ENCODE measurements at regions not wholly inside any gene's neighbourhood (a gene's known extent, or its start where the extent isn't known, plus 50 kb on each side); places are given as distances from the start of the nearest gene placed in this dataset.

GRCh38 chr2:133748007-133748700 is 179.9 kb upstream of the NCKAP5 start:
- no peak overlapping the region for H3K9ac ChIP-seq (ENCODE audit: low read depth, low read length)
- no peak overlapping the region for H3K27ac ChIP-seq (ENCODE audit: low read length)
- no peaks in the 10 kb centered on the region for H3K36me3 ChIP-seq (ENCODE audit: insufficient read depth, low read depth, low read length)

DNA sequence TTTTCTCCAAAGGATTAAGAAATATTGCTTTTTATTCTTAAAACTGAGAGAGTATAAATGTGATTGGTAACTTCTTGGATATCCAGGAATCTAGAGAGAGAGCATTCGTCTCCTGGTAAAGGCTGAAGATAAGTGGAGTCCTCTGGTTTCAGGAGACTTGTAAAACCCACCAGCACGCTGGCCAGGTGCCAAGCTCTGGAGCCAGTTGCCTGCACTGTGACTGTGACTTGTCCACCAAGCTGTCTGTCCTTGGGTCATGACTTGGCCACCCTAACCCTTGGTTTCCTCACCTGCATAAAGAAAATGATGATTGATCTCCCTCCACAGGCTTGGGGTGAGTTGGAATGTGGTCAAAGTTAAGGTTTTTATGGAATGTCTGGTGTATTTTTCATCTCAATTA is 185.4 kb upstream of the NCKAP5 start:
- no peak overlapping the region for H3K27ac ChIP-seq (ENCODE audit: low read length)
- H3K9me3 ChIP-seq (ENCODE audit: insufficient read depth, low read depth, low read length): no peaks in the 10 kb centered on the region
- no peaks in the 10 kb centered on the region for H3K36me3 ChIP-seq (ENCODE audit: insufficient read depth, low read depth, low read length)
- H3K9ac ChIP-seq (ENCODE audit: low read depth, low read length): no peak overlapping the region
- H3K27me3 ChIP-seq (ENCODE audit: insufficient read depth, low read length): no peaks in the 10 kb centered on the region
- peaks cover 8% of the 10 kb centered on the region; the same call in 1 of the 2 replicates for H3K4me1 ChIP-seq (ENCODE audit: insufficient read depth, low read length)
- H3K4me3 ChIP-seq (ENCODE audit: low read length): no peak overlapping the region

More at GRCh38 chr2:133748007-133748700, 179.9 kb upstream of the NCKAP5 start:
- Histone ChIP-seq H3K27me3 (ENCODE audit: insufficient read depth, low read length) (no peaks in the 10 kb centered on the region), H3K4me3 (ENCODE audit: low read length) (no peak overlapping the region), H3K4me1 (ENCODE audit: insufficient read depth, low read length) (peaks cover 2% of the 10 kb centered on the region; the same call in 1 of the 2 replicates), H3K9me3 (ENCODE audit: insufficient read depth, low read depth, low read length) (no peaks in the 10 kb centered on the region)

DNA sequence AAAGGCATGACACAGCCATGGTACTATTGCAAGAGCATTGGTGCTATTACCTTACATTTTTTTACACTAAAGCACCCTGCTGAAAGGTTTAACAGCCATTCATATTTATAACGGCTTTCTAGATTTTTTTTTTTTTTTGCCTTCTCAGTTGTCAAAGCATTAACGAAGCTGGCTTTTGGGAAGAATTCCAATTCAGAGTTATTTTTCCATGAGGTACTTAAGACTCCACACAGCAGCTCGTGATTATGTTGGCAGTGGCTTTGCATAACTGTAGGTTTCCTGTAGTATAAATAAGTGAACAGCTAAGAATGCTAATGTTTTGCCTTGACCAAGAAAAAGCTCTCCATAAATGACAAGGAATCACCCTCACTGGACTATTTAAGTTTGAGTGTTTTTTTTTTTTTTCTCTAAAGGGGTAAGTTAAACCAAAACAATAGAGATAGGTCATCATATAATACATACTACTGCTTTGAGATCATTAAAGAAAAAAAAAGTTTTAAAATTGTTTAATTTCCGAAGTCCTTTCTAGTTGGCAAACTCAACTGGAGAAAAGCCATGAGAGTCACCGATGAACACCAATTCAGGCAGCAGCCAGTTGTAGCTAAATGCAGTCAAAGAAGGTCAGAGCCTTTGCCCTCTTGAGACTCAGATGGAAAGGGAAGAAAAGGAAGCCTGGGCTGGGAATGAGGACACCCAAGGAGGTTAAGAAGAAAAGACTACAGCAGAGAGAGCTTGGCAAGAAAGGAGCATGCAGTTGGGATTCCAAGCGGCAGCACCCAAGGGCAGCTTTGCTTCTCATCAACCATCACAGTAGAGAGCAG is 187.4 kb upstream of the NCKAP5 start:
- H3K4me1 ChIP-seq (ENCODE audit: insufficient read depth, low read length): peaks cover 8% of the 10 kb centered on the region; the same call in 1 of the 2 replicates
- no peak overlapping the region for H3K4me3 ChIP-seq (ENCODE audit: low read length)
- H3K9me3 ChIP-seq (ENCODE audit: insufficient read depth, low read depth, low read length): no peaks in the 10 kb centered on the region
- no peaks in the 10 kb centered on the region for H3K36me3 ChIP-seq (ENCODE audit: insufficient read depth, low read depth, low read length)
- no peak overlapping the region for H3K9ac ChIP-seq (ENCODE audit: low read depth, low read length)
- no peaks in the 10 kb centered on the region for H3K27me3 ChIP-seq (ENCODE audit: insufficient read depth, low read length)
- no peak overlapping the region for H3K27ac ChIP-seq (ENCODE audit: low read length)

DNA sequence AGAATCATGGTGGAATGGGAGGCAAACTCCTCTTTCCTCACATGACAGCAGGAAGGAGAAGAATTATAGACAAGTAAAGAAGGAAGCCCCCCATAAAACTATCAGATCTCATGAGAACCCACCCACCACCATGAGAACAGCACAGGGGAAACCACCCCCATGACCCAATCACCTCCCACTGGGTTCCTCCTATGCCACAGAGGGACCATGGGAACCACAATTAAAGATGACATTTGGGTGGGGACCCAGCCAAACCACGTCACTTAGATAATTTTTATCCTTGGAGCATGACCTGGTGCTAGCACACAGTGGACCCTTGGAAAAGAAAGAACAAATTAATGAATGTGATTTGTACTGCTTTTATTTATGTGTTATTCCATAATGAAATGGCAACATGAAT is 188.6 kb upstream of the NCKAP5 start:
- Histone ChIP-seq H3K4me3 (ENCODE audit: low read length) (no peak overlapping the region), H3K9ac (ENCODE audit: low read depth, low read length) (no peak overlapping the region), H3K27ac (ENCODE audit: low read length) (no peak overlapping the region), H3K36me3 (ENCODE audit: insufficient read depth, low read depth, low read length) (no peaks in the 10 kb centered on the region), H3K9me3 (ENCODE audit: insufficient read depth, low read depth, low read length) (no peaks in the 10 kb centered on the region), H3K27me3 (ENCODE audit: insufficient read depth, low read length) (no peaks in the 10 kb centered on the region), H3K4me1 (ENCODE audit: insufficient read depth, low read length) (peaks cover 8% of the 10 kb centered on the region; the same call in 1 of the 2 replicates)

DNA sequence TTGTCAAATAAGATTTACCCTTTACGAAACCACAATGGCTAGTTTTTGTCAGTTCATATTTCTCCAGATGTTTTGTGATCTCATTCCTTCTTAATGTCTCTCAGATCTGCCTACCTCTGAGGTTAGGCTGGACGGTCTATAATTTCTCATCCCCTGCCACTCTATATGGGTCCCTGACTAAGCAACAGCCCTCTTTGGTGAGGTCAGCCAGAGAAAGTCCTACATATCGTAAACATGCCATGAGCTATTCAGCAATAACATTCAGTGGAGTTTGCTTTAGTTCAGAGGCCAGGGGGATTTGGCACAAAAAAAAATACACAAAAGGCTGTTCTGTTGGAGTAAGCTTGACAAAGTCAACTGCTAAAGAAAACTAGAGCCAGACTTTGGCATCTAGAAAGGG is 192.1 kb upstream of the NCKAP5 start:
- 0 out of 2 replicates have a peak, but pooled peaks cover 4% of the 10 kb centered on the region for H3K9me3 ChIP-seq (ENCODE audit: insufficient read depth, low read depth, low read length)
- H3K36me3 ChIP-seq (ENCODE audit: insufficient read depth, low read depth, low read length): no peaks in the 10 kb centered on the region
- no peak overlapping the region for H3K27ac ChIP-seq (ENCODE audit: low read length)
- H3K27me3 ChIP-seq (ENCODE audit: insufficient read depth, low read length): no peaks in the 10 kb centered on the region
- peaks cover 4% of the 10 kb centered on the region; the same call in 1 of the 2 replicates for H3K4me1 ChIP-seq (ENCODE audit: insufficient read depth, low read length)
- no peak overlapping the region for H3K9ac ChIP-seq (ENCODE audit: low read depth, low read length)
- H3K4me3 ChIP-seq (ENCODE audit: low read length): no peak overlapping the region

DNA sequence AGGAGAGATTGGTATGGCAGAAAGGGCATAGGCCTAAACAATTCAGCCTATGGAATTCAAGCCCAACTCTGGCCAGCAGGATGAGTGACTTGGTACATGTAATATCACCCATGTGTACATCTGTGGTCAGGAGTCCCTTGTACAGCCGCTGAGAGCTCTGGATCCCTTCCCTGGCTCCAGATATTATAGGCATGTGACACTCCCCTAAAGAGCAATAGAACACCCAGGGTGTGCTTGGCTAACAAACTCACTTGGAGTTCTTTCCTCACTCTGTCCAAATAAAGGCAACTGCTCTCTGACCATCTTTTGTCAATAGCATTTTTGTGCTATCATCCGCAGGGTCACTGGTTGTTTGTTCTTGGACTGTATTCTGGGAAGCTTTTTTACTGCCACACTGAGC is 197.4 kb upstream of the NCKAP5 start:
- Histone ChIP-seq H3K9ac (ENCODE audit: low read depth, low read length) (no peak overlapping the region), H3K4me3 (ENCODE audit: low read length) (no peak overlapping the region), H3K27me3 (ENCODE audit: insufficient read depth, low read length) (no peaks in the 10 kb centered on the region), H3K36me3 (ENCODE audit: insufficient read depth, low read depth, low read length) (no peaks in the 10 kb centered on the region), H3K27ac (ENCODE audit: low read length) (no peak overlapping the region), H3K4me1 (ENCODE audit: insufficient read depth, low read length) (no peaks in the 10 kb centered on the region), H3K9me3 (ENCODE audit: insufficient read depth, low read depth, low read length) (0 out of 2 replicates have a peak, but pooled peaks cover 4% of the 10 kb centered on the region)

DNA sequence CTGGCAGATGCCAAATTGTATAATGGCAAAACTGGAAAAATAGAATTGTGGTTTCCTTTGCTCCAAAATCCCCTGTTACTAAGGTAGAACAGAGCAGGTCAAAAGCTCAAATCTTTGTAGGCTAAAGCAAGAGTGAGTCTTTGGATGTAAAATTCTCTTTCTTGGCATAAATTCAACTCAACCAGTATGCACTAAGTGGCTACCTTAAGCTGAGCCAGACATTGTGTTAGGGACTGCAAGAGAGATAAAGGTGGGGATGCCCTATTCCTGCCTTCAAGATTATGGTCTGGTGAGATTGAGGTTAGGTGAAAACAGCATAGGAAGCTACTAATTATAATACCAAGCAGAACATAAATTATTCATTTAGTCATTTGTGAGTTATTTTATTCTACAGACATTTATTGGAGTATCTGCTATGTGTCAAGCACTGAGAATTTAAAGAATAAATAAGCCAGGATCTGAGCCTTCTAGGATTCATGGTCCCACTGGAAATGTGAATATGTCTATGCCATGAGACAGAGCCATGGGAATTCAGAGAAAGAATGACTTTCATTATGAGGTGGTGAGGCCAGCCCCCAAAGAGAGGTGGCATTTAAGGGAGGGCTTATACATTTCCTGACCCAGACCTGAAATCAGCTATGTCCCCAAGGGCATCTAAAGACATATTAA is 198.0 kb upstream of the NCKAP5 start:
- H3K4me1 ChIP-seq (ENCODE audit: insufficient read depth, low read length): no peaks in the 10 kb centered on the region
- H3K9me3 ChIP-seq (ENCODE audit: insufficient read depth, low read depth, low read length): 0 out of 2 replicates have a peak, but pooled peaks cover 4% of the 10 kb centered on the region
- H3K4me3 ChIP-seq (ENCODE audit: low read length): no peak overlapping the region
- no peaks in the 10 kb centered on the region for H3K36me3 ChIP-seq (ENCODE audit: insufficient read depth, low read depth, low read length)
- H3K9ac ChIP-seq (ENCODE audit: low read depth, low read length): no peak overlapping the region
- no peak overlapping the region for H3K27ac ChIP-seq (ENCODE audit: low read length)
- H3K27me3 ChIP-seq (ENCODE audit: insufficient read depth, low read length): no peaks in the 10 kb centered on the region

DNA sequence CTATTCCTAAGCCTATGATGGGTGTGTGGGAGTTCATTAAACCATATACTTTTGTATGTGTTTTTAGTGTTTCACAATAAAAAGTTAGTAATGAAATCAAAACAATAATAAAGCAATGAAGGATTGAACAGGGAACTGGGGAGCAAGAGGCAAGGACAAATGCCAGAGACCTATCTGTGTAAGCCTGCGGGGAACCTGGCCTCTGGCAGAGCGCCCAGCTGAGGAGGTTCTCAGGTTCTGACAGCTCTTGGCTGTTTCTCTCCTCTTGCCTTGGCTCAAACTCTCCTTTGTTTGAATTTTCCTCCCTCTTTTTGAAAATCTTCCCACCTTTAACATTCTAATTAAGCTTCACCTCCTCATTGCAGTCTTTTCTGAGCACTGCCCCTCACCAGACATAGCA is 200.0 kb upstream of the NCKAP5 start:
- H3K4me1 ChIP-seq (ENCODE audit: insufficient read depth, low read length): no peaks in the 10 kb centered on the region

DNA sequence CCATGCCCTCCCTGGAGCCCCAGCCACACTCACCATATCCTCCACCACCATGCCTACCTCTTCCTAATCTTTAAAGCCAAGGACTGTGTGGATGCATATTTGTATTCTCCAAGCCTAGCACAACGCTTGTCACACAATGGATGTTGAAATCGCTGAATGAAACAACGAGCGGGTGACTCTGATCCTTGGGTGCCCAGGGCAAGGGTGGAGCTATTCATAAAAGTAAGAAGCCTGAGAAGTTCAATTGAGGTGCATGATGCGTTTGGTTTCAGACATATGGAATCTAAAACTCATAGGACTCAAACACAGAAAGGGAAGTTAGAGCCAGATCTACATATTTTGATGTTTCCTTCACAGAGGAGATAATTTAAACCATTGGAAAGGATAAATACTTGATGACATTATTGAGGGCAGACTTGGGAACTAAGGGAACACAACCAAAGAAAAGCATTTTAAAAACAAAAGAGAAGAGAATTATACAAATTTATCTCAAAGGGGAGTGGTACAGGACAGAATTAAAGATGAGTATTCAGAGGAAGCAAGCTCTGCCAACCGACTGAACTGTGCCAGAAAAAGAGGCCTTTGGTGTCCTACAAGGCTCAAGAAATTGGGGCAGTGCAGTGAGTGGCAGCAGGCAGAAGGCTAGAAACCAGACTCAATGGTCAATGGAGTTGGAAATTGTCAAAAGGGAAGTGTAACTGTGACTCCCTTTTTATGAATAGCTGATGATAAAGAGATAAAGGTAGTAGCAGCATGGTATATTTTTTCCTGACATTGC is 200.6 kb upstream of the NCKAP5 start:
- no peaks in the 10 kb centered on the region for H3K9me3 ChIP-seq (ENCODE audit: insufficient read depth, low read depth, low read length)
- no peak overlapping the region for H3K9ac ChIP-seq (ENCODE audit: low read depth, low read length)
- no peaks in the 10 kb centered on the region for H3K36me3 ChIP-seq (ENCODE audit: insufficient read depth, low read depth, low read length)
- no peaks in the 10 kb centered on the region for H3K27me3 ChIP-seq (ENCODE audit: insufficient read depth, low read length)
- no peaks in the 10 kb centered on the region for H3K4me1 ChIP-seq (ENCODE audit: insufficient read depth, low read length)
- no peak overlapping the region for H3K4me3 ChIP-seq (ENCODE audit: low read length)
- no peak overlapping the region for H3K27ac ChIP-seq (ENCODE audit: low read length)

More for the DNA sequence above, 200.0 kb upstream of the NCKAP5 start:
- 0 out of 2 replicates have a peak, but pooled peaks cover 3% of the 10 kb centered on the region for H3K9me3 ChIP-seq (ENCODE audit: insufficient read depth, low read depth, low read length)
- no peak overlapping the region for H3K4me3 ChIP-seq (ENCODE audit: low read length)
- H3K36me3 ChIP-seq (ENCODE audit: insufficient read depth, low read depth, low read length): no peaks in the 10 kb centered on the region
- H3K27me3 ChIP-seq (ENCODE audit: insufficient read depth, low read length): no peaks in the 10 kb centered on the region
- H3K9ac ChIP-seq (ENCODE audit: low read depth, low read length): no peak overlapping the region
- no peak overlapping the region for H3K27ac ChIP-seq (ENCODE audit: low read length)

DNA sequence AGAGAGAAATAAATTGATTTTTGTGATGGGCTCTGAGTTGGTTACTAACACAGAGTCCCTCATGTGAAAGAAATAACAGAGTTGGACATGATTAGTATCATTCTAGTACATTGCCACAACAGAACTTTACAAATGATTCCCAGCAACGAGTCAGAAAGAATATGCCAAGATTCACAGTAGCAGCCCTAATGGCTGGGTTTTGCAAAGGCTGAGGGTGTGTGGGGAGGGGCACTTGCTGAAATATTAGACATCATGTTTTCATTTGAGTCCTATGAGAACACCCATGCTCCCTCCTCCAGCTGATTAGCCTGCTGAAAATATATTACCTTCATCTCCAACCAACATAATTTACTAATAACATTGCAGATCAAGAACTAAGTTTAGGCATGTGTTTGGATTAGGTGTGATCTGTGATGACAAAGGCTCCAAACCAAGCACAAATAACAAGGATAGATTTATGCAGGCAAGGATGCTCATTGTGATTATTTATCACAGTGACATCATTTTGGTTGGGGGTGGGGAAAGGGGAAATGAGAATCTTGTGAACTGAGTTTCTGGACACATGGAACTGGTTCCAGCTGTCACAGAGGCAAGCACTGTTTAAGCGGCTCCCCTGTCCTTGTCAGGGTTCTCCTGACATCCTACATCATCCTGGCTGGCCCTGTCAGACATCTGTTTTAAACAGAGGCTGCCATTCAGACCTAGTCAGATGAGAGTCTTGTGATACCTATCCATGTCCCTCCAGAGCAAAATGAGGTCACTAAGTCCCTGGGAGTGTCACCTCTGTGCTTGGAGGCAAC is 205.8 kb upstream of the NCKAP5 start:
- Histone ChIP-seq H3K27ac (ENCODE audit: low read length) (no peak overlapping the region), H3K9ac (ENCODE audit: low read depth, low read length) (no peak overlapping the region), H3K4me3 (ENCODE audit: low read length) (no peak overlapping the region), H3K4me1 (ENCODE audit: insufficient read depth, low read length) (no peaks in the 10 kb centered on the region), H3K27me3 (ENCODE audit: insufficient read depth, low read length) (no peaks in the 10 kb centered on the region), H3K9me3 (ENCODE audit: insufficient read depth, low read depth, low read length) (no peaks in the 10 kb centered on the region), H3K36me3 (ENCODE audit: insufficient read depth, low read depth, low read length) (no peaks in the 10 kb centered on the region)
